GM21825 (cell line): ENCODE measurements at regions not wholly inside any gene's neighbourhood (a gene's known extent, or its start where the extent isn't known, plus 50 kb on each side); places are given as distances from the start of the nearest gene placed in this dataset.
"Not testable (repeated sequence)": the region's sequence is repeated elsewhere in the genome, so short reads cannot be mapped to it uniquely, and the experiment has no call there.

Experiments used
- ATAC-seq: cut with Tn5 transposase; IDR thresholded peaks from one replicate; pipeline ENCODE4 v1.9.1; 2021; ENCODE audit warnings: mild to moderate bottlenecking, moderate library complexity; ENCODE audit not compliant: unreplicated experiment

- ATAC-seq = no peak
These were observed 201.1 kb downstream of the SPP2 start for GRCh38 chr2:234251326-234252271.

DNA sequence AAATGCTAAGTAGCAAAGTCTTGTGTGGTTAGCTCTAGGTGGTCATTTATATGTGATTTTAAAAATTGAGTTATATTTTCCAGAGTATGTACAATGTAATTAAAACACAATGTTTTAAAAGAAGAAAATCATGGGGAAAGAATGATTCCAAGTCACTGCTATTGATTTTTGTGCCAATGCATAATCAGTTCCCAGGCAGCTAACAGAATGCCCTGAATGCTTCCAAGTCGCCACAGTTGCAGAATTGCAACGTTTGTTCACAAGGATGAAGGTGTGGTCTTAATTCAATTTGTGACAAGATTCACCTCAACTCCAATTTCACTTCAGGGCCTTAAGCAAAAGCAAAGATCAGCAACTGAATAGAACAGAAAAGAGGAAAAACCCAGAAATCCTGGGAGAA, 200.4 kb downstream of the SPP2 start:
- no peak for ATAC-seq

GRCh38 chr2:234249873-234250272, 199.4 kb downstream of the SPP2 start:
- ATAC-seq = no peak

GRCh38 chr2:234249034-234249735, 198.7 kb downstream of the SPP2 start:
- ATAC-seq = no peak

- not testable (repeated sequence) for ATAC-seq
These were observed 197.8 kb downstream of the SPP2 start for GRCh38 chr2:234248213-234248710.

- no peak for ATAC-seq
These were observed 197.1 kb downstream of the SPP2 start for GRCh38 chr2:234247453-234248180.

DNA sequence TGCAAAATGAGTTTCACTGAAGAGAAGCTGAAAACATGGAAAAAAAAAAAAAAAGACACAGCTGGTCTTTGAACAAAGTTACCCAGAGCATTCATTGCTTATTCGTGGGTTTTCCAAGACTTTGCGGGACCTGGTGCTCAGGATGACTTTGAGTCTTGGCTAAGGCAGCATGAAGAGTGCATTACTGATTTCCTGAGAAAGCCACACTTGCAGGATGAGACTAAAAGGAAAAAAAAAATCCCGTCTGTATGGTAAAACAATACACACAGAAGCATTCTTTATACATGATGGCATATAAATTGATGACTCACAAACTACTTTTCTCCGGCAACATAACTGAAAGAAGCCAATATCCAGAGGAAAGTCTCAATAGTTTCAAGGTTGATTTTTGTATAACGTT, 195.4 kb downstream of the SPP2 start:
- no peak for ATAC-seq

GRCh38 chr2:234243871-234244565, 193.5 kb downstream of the SPP2 start:
- ATAC-seq = no peak

- ATAC-seq = no peak
These were observed 191.9 kb downstream of the SPP2 start for GRCh38 chr2:234242459-234242836.

DNA sequence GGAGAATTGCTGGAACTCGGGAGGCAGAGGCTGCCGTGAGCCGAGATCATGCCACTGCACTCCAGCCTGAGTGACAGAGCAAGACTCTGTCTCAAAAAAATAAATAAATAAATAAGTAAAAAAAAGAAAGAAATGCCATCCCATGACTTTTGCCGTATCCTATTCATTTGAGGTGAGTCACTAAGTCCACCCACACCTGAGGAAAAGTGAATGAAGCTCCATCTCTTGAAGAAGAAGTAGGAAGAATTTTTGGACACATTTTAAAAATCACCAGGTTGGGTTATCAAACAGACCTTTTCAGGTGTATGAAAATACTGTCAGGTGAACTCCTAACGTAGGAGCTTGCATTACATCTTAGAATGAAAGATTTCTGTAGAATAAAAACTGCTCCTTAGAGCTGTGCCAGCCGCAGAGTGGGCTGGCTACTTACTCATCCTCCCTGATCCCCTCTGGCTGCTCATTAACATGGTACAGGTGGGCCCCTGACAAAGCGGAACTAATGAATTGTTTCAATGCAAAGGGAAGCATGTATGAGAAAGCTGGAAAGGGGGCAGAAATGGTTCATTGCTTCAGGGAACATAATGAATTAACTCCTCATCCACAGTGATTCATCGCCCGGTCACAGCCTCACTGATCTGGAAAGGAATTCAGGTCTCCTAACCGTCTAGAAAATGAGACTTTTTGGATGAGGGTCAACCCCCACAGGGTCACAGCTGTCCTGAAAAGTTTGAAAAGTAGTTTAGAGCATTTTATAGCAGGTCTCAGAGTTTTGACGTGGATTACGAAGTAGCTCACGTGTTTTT, 191.4 kb downstream of the SPP2 start:
- no peak for ATAC-seq

DNA sequence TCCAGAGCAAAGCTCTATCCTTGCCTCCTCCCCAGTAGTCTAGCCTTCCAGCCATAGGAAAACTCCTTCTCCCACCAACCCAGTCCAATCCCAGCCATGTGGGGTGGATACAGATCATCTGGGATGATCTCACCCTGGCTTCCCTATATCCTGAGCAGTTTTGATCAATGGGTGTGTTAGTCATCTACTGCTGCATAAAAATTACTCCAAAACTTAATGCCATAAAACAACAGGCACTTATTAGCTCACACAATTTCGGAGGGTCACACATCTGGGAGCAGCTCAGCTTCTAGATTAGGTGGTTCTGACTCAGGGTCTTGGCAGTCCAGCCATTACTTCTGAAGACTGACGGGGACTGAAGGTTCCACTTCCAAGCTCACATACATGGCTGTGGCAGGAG, 190.4 kb downstream of the SPP2 start:
- ATAC-seq = no peak

- ATAC-seq = no peak
These were observed 184.7 kb downstream of the SPP2 start for GRCh38 chr2:234235191-234235590.

DNA sequence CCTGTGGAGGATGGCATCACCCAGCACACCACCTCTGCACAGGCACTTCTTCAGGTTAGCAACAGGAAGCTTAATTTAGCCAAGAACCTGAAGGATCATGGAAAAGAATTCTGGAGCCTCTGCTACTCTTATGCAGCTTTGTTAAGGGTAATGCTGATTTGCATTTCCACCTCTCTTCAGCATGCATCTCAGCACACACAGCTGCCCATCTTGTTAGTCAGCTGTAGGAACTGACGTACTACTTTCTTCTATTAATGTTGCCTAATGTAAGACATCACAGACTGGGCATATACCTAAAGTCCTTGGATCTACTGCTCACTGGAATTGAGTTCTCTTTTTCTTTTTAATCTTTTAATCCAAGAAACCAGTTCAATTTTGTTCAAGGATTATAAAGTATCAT, 181.0 kb downstream of the SPP2 start:
- no peak for ATAC-seq

- no peak for ATAC-seq
These were observed 168.5 kb downstream of the SPP2 start for GRCh38 chr2:234219046-234219310.

- ATAC-seq = no peak
These were observed 168.0 kb downstream of the SPP2 start for GRCh38 chr2:234218266-234219045.

DNA sequence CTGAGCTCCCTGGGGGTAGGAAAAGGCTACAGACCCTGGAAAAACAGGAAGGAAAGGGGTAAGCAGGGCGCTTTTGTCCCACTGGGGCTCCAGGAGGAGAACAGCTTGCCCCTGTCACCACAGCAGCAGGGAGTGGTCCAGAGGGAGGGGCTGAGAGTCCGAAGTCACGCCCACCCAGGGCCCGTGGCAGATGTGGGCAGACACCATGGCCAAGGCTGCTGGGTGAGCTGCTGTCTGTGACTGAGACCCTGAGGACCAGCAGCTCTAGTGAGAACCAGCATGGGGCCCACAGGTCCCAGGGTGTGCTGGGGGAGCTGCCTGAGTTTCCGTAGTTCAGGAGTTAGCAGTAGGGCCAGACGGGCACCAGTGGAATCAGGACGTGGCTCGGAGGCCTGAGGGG, 162.0 kb downstream of the SPP2 start:
- ATAC-seq = no peak

DNA sequence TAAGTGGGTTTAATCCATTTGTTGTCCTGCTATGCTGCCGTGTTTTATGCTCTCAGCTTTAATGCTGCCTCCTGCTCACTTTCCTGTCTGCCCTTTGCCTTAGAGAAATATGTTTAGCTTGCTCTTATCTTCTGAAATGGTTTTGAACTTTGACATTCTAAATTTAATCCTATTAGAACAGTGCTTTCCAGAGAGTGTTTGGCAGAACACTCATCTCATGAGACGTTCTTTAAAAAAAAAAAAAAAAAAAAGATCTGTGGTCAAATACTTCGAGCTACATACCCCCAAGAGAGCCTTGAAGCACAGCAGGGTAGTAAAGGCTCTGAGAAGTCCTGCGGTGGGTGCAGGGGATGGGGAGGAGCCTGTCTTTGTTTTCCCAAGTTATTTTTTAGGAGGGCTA, 161.3 kb downstream of the SPP2 start:
- ATAC-seq = no peak

GRCh38 chr2:234206738-234207137, 156.2 kb downstream of the SPP2 start:
- ATAC-seq = no peak

GRCh38 chr2:234204480-234204879, 154.0 kb downstream of the SPP2 start:
- no peak for ATAC-seq
